WTC11 (cell line): ENCODE measurements at regions not wholly inside any gene's neighbourhood (a gene's known extent, or its start where the extent isn't known, plus 50 kb on each side); places are given as distances from the start of the nearest gene placed in this dataset.

Experiments
- ATAC-seq: fragments of 200-7000 bp; cut with Tn5 transposase; 2 replicates; pipeline ENCODE4 v1.10.0; 2021; ENCODE audit warnings: mild to moderate bottlenecking, moderate library complexity
- CTCF ChIA-PET: fragments of 300-600 bp; sonication (Branson Sonifier 250); formaldehyde crosslinking; loops from one replicate; lab custom pipeline; 2021; ENCODE audit warnings: antibody characterized with exemption; lab: Charles Lee
- POLR2A ChIA-PET: fragments of 350-600 bp; sonication (Branson Sonifier 250); formaldehyde crosslinking; loops from one replicate; lab custom pipeline; 2021; ENCODE audit warnings: antibody characterized with exemption; lab: Charles Lee
- DNase-seq: peaks from one replicate; pipeline ENCODE4 v3.0.0; 2021; ENCODE audit warnings: low spot score
- H3K27ac Mint-ChIP-seq: 2 replicates; pipeline ENCODE4 v1.8.0; 2021; ENCODE audit warnings: mixed read lengths
- H3K27me3 Mint-ChIP-seq: 2 replicates; pipeline ENCODE4 v1.8.0; 2021; ENCODE audit warnings: low read depth, mild to moderate bottlenecking, moderate library complexity, mixed read lengths
- H3K36me3 Mint-ChIP-seq: 2 replicates; pipeline ENCODE4 v1.8.0; 2021; ENCODE audit warnings: mixed read lengths
- H3K4me1 Mint-ChIP-seq: 2 replicates; pipeline ENCODE4 v1.8.0; 2022; ENCODE audit warnings: mixed read lengths
- H3K4me3 Mint-ChIP-seq: 2 replicates; pipeline ENCODE4 v1.8.0; 2021; ENCODE audit warnings: mild to moderate bottlenecking, moderate library complexity, mixed read lengths
- H3K9me3 Mint-ChIP-seq: 2 replicates; pipeline ENCODE4 v1.8.0; 2021; ENCODE audit warnings: mixed read lengths
- CBFB ChIP-seq: sonication (generic); formaldehyde crosslinking; IDR thresholded peaks from 2 replicates; pipeline ENCODE4 v1.8.1; 2022; ENCODE audit warnings: mild to moderate bottlenecking, low read depth, missing genetic modification reagents
- CTCF ChIP-seq: fragments of 200-600 bp; IDR thresholded peaks from 2 replicates; pipeline ENCODE4 v1.8.0; 2022; ENCODE audit warnings: antibody characterized with exemption
- E2F1 ChIP-seq: sonication (generic); formaldehyde crosslinking; IDR thresholded peaks from 2 replicates; pipeline ENCODE4 v1.8.0; 2022; ENCODE audit warnings: mild to moderate bottlenecking, missing genetic modification reagents
- ESRRA ChIP-seq: sonication (generic); formaldehyde crosslinking; IDR thresholded peaks from 2 replicates; pipeline ENCODE4 v1.8.1; 2022; ENCODE audit warnings: mild to moderate bottlenecking, missing genetic modification reagents, borderline replicate concordance
- FOXK1 ChIP-seq: sonication (generic); formaldehyde crosslinking; IDR thresholded peaks from 2 replicates; pipeline ENCODE4 v1.8.0; 2022; ENCODE audit warnings: mild to moderate bottlenecking, moderate library complexity, missing genetic modification reagents
- HMGA2 ChIP-seq: fragments of 250-450 bp; sonication (Bioruptor Pico); IDR thresholded peaks from 2 replicates; pipeline ENCODE4 v1.4.0; 2021; ENCODE audit warnings: mild to moderate bottlenecking, moderate library complexity
- JUN ChIP-seq: sonication (generic); formaldehyde crosslinking; IDR thresholded peaks from 2 replicates; pipeline ENCODE4 v1.8.0; 2023; ENCODE audit warnings: mild to moderate bottlenecking, missing genetic modification reagents
- NR1H2 ChIP-seq: sonication (generic); formaldehyde crosslinking; IDR thresholded peaks from 2 replicates; pipeline ENCODE4 v1.9.0; 2021; ENCODE audit warnings: mild to moderate bottlenecking, moderate library complexity, missing genetic modification reagents
- SMAD4 ChIP-seq: sonication (generic); formaldehyde crosslinking; IDR thresholded peaks from 2 replicates; pipeline ENCODE4 v1.8.0; 2022; ENCODE audit warnings: mild to moderate bottlenecking, missing genetic modification reagents
- SOX15 ChIP-seq: fragments of 250-450 bp; sonication (Bioruptor Pico); IDR thresholded peaks from 2 replicates; pipeline ENCODE4 v1.9.0; 2021; ENCODE audit warnings: mild to moderate bottlenecking
- ZBTB21 ChIP-seq: sonication (generic); formaldehyde crosslinking; IDR thresholded peaks from 2 replicates; pipeline ENCODE4 v1.8.1; 2023; ENCODE audit warnings: mild to moderate bottlenecking, missing genetic modification reagents, borderline replicate concordance
- ZMAT4 ChIP-seq: fragments of 250-450 bp; sonication (Bioruptor Pico); IDR thresholded peaks from 2 replicates; pipeline ENCODE4 v1.9.0; 2021; ENCODE audit warnings: mild to moderate bottlenecking
- ZNF121 ChIP-seq: sonication (generic); formaldehyde crosslinking; IDR thresholded peaks from 2 replicates; pipeline ENCODE4 v1.8.0; 2023; ENCODE audit warnings: missing genetic modification reagents
- ZNF263 ChIP-seq: sonication (generic); formaldehyde crosslinking; IDR thresholded peaks from 2 replicates; pipeline ENCODE4 v1.8.1; 2022; ENCODE audit warnings: low read depth, mild to moderate bottlenecking, moderate library complexity, missing genetic modification reagents
- ZNF512 ChIP-seq: sonication (generic); formaldehyde crosslinking; IDR thresholded peaks from 2 replicates; pipeline ENCODE4 v1.8.1; 2022; ENCODE audit warnings: missing genetic modification reagents, borderline replicate concordance
- TF ChIP-seq, protein P1 (sequence below): sonication (generic); formaldehyde crosslinking; IDR thresholded peaks from 2 replicates; pipeline ENCODE4 v1.8.0; 2023; ENCODE audit warnings: missing genetic modification reagents, mild to moderate bottlenecking, borderline replicate concordance
- TF ChIP-seq, protein P2 (sequence below): fragments of 250-450 bp; sonication (Bioruptor Pico); IDR thresholded peaks from 2 replicates; pipeline ENCODE4 v1.8.0; 2021; ENCODE audit warnings: mild to moderate bottlenecking
- TF ChIP-seq, protein P3 (sequence below): sonication (generic); formaldehyde crosslinking; IDR thresholded peaks from 2 replicates; pipeline ENCODE4 v1.8.1; 2023; ENCODE audit warnings: mild to moderate bottlenecking, missing genetic modification reagents

DNA sequence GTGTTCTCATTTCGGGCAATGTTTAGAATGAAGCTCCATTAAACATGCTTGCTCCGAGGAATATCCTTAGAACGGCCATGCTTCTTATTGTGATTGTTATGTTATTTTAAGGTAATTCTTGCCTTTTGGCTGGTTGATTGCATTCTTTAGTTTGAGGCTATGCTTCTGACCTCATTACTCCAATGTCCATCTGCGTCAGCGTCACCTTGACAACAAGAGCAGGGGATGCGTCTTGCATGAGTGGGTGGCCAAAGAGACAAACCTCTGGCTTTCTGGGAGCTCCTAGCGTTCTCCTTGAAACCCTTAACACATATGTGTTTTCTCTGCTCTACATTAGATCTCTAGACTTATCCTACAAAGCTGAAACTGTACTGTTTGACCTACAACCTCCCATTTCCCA, 184.3 kb downstream of the THBS2 start (continued):
- TF ChIP-seq, protein P1, sequence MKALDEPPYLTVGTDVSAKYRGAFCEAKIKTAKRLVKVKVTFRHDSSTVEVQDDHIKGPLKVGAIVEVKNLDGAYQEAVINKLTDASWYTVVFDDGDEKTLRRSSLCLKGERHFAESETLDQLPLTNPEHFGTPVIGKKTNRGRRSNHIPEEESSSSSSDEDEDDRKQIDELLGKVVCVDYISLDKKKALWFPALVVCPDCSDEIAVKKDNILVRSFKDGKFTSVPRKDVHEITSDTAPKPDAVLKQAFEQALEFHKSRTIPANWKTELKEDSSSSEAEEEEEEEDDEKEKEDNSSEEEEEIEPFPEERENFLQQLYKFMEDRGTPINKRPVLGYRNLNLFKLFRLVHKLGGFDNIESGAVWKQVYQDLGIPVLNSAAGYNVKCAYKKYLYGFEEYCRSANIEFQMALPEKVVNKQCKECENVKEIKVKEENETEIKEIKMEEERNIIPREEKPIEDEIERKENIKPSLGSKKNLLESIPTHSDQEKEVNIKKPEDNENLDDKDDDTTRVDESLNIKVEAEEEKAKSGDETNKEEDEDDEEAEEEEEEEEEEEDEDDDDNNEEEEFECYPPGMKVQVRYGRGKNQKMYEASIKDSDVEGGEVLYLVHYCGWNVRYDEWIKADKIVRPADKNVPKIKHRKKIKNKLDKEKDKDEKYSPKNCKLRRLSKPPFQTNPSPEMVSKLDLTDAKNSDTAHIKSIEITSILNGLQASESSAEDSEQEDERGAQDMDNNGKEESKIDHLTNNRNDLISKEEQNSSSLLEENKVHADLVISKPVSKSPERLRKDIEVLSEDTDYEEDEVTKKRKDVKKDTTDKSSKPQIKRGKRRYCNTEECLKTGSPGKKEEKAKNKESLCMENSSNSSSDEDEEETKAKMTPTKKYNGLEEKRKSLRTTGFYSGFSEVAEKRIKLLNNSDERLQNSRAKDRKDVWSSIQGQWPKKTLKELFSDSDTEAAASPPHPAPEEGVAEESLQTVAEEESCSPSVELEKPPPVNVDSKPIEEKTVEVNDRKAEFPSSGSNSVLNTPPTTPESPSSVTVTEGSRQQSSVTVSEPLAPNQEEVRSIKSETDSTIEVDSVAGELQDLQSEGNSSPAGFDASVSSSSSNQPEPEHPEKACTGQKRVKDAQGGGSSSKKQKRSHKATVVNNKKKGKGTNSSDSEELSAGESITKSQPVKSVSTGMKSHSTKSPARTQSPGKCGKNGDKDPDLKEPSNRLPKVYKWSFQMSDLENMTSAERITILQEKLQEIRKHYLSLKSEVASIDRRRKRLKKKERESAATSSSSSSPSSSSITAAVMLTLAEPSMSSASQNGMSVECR (CRISPR knock-in tag), result no peak
- TF ChIP-seq, protein P2, sequence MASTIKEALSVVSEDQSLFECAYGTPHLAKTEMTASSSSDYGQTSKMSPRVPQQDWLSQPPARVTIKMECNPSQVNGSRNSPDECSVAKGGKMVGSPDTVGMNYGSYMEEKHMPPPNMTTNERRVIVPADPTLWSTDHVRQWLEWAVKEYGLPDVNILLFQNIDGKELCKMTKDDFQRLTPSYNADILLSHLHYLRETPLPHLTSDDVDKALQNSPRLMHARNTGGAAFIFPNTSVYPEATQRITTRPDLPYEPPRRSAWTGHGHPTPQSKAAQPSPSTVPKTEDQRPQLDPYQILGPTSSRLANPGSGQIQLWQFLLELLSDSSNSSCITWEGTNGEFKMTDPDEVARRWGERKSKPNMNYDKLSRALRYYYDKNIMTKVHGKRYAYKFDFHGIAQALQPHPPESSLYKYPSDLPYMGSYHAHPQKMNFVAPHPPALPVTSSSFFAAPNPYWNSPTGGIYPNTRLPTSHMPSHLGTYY, result no peak
- TF ChIP-seq ESRRA (CRISPR knock-in tag) (no peak), ZBTB21 (CRISPR knock-in tag) (no peak), CTCF (no peak), SOX15 (CRISPR knock-in tag) (no peak), ZMAT4 (CRISPR knock-in tag) (no peak), ZNF263 (no peak), ZNF512 (no peak)

DNA sequence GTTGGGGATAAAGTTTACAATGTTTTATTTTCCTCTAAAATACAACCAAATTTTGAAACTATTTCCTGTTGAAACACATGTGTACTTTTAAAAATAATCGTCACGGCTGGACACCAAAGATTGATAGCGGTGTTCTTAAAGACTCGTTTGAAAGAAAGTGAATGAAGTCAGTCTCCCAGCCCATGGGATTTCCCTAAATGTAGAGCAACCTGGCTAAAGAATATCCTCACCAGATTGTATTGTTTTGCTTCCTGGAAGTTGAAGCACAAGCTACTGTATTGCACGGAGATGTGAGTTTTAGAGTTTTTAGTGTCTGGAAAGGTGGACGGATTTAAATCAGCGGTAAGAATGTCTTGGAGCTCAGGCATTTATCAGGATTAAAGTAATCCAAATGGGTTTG, 189.5 kb downstream of the THBS2 start:
- Mint-ChIP-seq H3K4me1 (no peaks in the 10 kb centered on the region), H3K36me3 (peaks cover 7% of the 10 kb centered on the region; the same call in 1 of the 2 replicates), H3K4me3 (no peak overlapping the region), H3K27ac (no peak overlapping the region), H3K27me3 (no peaks in the 10 kb centered on the region), H3K9me3 (peaks cover 35% of the 10 kb centered on the region)
- TF ChIP-seq CTCF (no peak), NR1H2 (CRISPR knock-in tag) (no peak)
- no peak for ATAC-seq
- ChIA-PET CTCF (no interaction called here), POLR2A (no interaction called here)
- no peak for DNase-seq

- no peaks in the 10 kb centered on the region for H3K27me3 Mint-ChIP-seq
- no peak overlapping the region for H3K27ac Mint-ChIP-seq
- no peaks in the 10 kb centered on the region for H3K4me1 Mint-ChIP-seq
- DNase-seq (no peak), ATAC-seq (no peak)
- peaks cover 7% of the 10 kb centered on the region; the same call in 1 of the 2 replicates for H3K36me3 Mint-ChIP-seq
- ChIA-PET CTCF (no interaction called here), POLR2A (no interaction called here)
- H3K9me3 Mint-ChIP-seq, result peaks cover 33% of the 10 kb centered on the region
- H3K4me3 Mint-ChIP-seq, result no peak overlapping the region
- TF ChIP-seq FOXK1 (CRISPR knock-in tag) (no peak), E2F1 (CRISPR knock-in tag) (no peak), SMAD4 (CRISPR knock-in tag) (no peak), HMGA2 (no peak), ZMAT4 (CRISPR knock-in tag) (no peak), ZNF121 (no peak), JUN (CRISPR knock-in tag) (no peak), CBFB (CRISPR knock-in tag) (no peak)
- TF ChIP-seq, protein P3, sequence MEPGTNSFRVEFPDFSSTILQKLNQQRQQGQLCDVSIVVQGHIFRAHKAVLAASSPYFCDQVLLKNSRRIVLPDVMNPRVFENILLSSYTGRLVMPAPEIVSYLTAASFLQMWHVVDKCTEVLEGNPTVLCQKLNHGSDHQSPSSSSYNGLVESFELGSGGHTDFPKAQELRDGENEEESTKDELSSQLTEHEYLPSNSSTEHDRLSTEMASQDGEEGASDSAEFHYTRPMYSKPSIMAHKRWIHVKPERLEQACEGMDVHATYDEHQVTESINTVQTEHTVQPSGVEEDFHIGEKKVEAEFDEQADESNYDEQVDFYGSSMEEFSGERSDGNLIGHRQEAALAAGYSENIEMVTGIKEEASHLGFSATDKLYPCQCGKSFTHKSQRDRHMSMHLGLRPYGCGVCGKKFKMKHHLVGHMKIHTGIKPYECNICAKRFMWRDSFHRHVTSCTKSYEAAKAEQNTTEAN (CRISPR knock-in tag), result no peak
These were observed 191.4 kb downstream of the THBS2 start for GRCh38 chr6:169062272-169062671.
